Neural progenitor cell (in vitro differentiated cells): ENCODE measurements at regions not wholly inside any gene's neighbourhood (a gene's known extent, or its start where the extent isn't known, plus 50 kb on each side); places are given as distances from the start of the nearest gene placed in this dataset.
"Not testable (repeated sequence)": the region's sequence is repeated elsewhere in the genome, so short reads cannot be mapped to it uniquely, and the experiment has no call there.

ENCODE experiments used
- DNase-seq: peaks from one replicate; pipeline ENCODE4 v3.0.0-alpha.2; 2016; ENCODE audit warnings: low spot score
- H2AFZ ChIP-seq: fragments of 200-600 bp; sonication (generic); replicated peaks from 2 replicates; pipeline ENCODE4 v1.6.1; 2016; ENCODE audit warnings: antibody characterized with exemption
- H3F3A ChIP-seq: fragments of 200-600 bp; sonication (generic); 2 replicates; pipeline ENCODE4 v1.6.1; 2016; ENCODE audit warnings: antibody characterized with exemption, low read depth
- H3K27ac ChIP-seq: fragments of 200-600 bp; sonication (generic); 2 replicates; pipeline ENCODE4 v1.5.1; 2016; ENCODE audit warnings: mild to moderate bottlenecking
- H3K27me3 ChIP-seq: fragments of 200-600 bp; sonication (generic); 2 replicates; pipeline ENCODE4 v1.6.1; 2016; ENCODE audit warnings: mild to moderate bottlenecking, moderate library complexity
- H3K36me3 ChIP-seq: fragments of 200-600 bp; sonication (generic); 2 replicates; pipeline ENCODE4 v1.5.1; 2016
- H3K4me1 ChIP-seq: fragments of 200-600 bp; sonication (generic); 2 replicates; pipeline ENCODE4 v1.6.1; 2016; ENCODE audit warnings: mixed run types
- H3K4me2 ChIP-seq: fragments of 200-600 bp; sonication (generic); 2 replicates; pipeline ENCODE4 v1.6.1; 2016
- H3K4me3 ChIP-seq: fragments of 200-600 bp; sonication (generic); 2 replicates; pipeline ENCODE4 v1.5.1; 2016
- H3K79me2 ChIP-seq: fragments of 200-600 bp; sonication (generic); 2 replicates; pipeline ENCODE4 v1.6.1; 2016; ENCODE audit warnings: low read depth
- H3K9ac ChIP-seq: fragments of 200-600 bp; sonication (generic); 2 replicates; pipeline ENCODE4 v1.6.1; 2016
- H3K9me3 ChIP-seq: fragments of 200-600 bp; sonication (generic); 2 replicates; pipeline ENCODE4 v1.5.1; 2016; ENCODE audit warnings: low read depth
- H4K20me1 ChIP-seq: fragments of 200-600 bp; sonication (generic); 2 replicates; pipeline ENCODE4 v1.6.1; 2016; ENCODE audit warnings: low read depth
- H3K27ac Mint-ChIP-seq: 3 replicates; pipeline ENCODE4 v1.8.0; 2021; ENCODE audit warnings: mixed read lengths
- H3K27me3 Mint-ChIP-seq: 2 replicates; pipeline ENCODE4 v1.8.0; 2022; ENCODE audit warnings: low read depth, mild to moderate bottlenecking, inconsistent platforms, moderate library complexity, mixed read lengths; ENCODE audit not compliant: insufficient read depth
- H3K36me3 Mint-ChIP-seq: 3 replicates; pipeline ENCODE4 v1.8.0; 2021; ENCODE audit warnings: mixed read lengths
- H3K4me1 Mint-ChIP-seq: 3 replicates; pipeline ENCODE4 v1.8.0; 2021; ENCODE audit warnings: mixed read lengths
- H3K4me3 Mint-ChIP-seq: 3 replicates; pipeline ENCODE4 v1.8.0; 2021; ENCODE audit warnings: mild to moderate bottlenecking, moderate library complexity, mixed read lengths
- H3K9me3 Mint-ChIP-seq: 3 replicates; pipeline ENCODE4 v1.8.0; 2020; ENCODE audit warnings: mixed read lengths
- EZH2 ChIP-seq: fragments of 200-600 bp; sonication (generic); IDR thresholded peaks from 2 replicates; pipeline ENCODE4 v1.6.1; 2017; ENCODE audit warnings: antibody characterized with exemption, mild to moderate bottlenecking, moderate library complexity
- EZH2phosphoT487 ChIP-seq: fragments of 200-600 bp; sonication (generic); IDR thresholded peaks from 2 replicates; pipeline ENCODE4 v1.6.1; 2017; ENCODE audit warnings: antibody characterized with exemption
- TF ChIP-seq, protein P1 (sequence below): fragments of 200-600 bp; sonication (generic); IDR thresholded peaks from 2 replicates; pipeline ENCODE4 v1.5.1; 2017; ENCODE audit warnings: antibody characterized with exemption, mild to moderate bottlenecking

GRCh38 chr5:145446412-145446811 is 388.7 kb downstream of the PRELID2 start:
- Histone ChIP-seq H3K79me2 (no peaks in the 10 kb centered on the region), H3K4me1 (no peaks in the 10 kb centered on the region), H3K4me3 (no peak overlapping the region), H3K9ac (no peak overlapping the region), H4K20me1 (no peaks in the 10 kb centered on the region), H2AFZ (no peak overlapping the region), H3K27ac (no peak overlapping the region), H3K4me2 (no peak overlapping the region), H3F3A (no peaks in the 10 kb centered on the region), H3K9me3 (no peaks in the 10 kb centered on the region), H3K27me3 (no peaks in the 10 kb centered on the region), H3K36me3 (no peaks in the 10 kb centered on the region)
- no peaks in the 10 kb centered on the region for H3K36me3 Mint-ChIP-seq
- TF ChIP-seq, protein P1, sequence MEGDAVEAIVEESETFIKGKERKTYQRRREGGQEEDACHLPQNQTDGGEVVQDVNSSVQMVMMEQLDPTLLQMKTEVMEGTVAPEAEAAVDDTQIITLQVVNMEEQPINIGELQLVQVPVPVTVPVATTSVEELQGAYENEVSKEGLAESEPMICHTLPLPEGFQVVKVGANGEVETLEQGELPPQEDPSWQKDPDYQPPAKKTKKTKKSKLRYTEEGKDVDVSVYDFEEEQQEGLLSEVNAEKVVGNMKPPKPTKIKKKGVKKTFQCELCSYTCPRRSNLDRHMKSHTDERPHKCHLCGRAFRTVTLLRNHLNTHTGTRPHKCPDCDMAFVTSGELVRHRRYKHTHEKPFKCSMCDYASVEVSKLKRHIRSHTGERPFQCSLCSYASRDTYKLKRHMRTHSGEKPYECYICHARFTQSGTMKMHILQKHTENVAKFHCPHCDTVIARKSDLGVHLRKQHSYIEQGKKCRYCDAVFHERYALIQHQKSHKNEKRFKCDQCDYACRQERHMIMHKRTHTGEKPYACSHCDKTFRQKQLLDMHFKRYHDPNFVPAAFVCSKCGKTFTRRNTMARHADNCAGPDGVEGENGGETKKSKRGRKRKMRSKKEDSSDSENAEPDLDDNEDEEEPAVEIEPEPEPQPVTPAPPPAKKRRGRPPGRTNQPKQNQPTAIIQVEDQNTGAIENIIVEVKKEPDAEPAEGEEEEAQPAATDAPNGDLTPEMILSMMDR, result no peak
- TF ChIP-seq EZH2phosphoT487, result no peak
- TF ChIP-seq EZH2, result no peak
- no peak overlapping the region for H3K4me3 Mint-ChIP-seq
- DNase-seq, result no peak
- H3K4me1 Mint-ChIP-seq, result peaks cover 17% of the 10 kb centered on the region
- no peaks in the 10 kb centered on the region for H3K27me3 Mint-ChIP-seq
- no peak overlapping the region for H3K27ac Mint-ChIP-seq
- H3K9me3 Mint-ChIP-seq, result peaks cover 9% of the 10 kb centered on the region

DNA sequence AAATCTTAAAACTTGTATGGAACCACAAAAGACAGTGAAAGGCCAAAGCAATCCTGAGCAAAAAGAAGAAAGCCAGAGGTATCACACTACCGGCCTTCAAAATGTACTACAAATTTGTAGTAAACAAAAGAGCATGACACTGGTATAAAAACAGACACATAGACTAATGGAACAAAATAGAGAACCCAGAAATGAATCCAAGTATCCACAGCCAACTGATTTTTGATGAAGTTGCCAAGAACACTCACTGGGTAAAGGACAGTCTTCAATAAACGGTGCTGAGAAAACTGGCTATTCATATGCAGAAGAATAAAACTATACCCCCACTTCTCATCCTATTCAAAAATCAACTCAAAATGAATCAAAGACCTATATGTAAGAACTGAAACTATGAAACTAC is 390.1 kb downstream of the PRELID2 start:
- H3K36me3 ChIP-seq, result no peaks in the 10 kb centered on the region
- no peak overlapping the region for H2AFZ ChIP-seq
- H3K27ac ChIP-seq, result no peak overlapping the region
- H3K27me3 ChIP-seq, result no peaks in the 10 kb centered on the region
- no peak overlapping the region for H3K27ac Mint-ChIP-seq
- no peak overlapping the region for H3K9ac ChIP-seq
- peaks cover 15% of the 10 kb centered on the region for H3K4me1 Mint-ChIP-seq
- H3K4me1 ChIP-seq, result peaks cover 8% of the 10 kb centered on the region
- no peak for TF ChIP-seq EZH2phosphoT487
- no peaks in the 10 kb centered on the region for H3F3A ChIP-seq
- no peaks in the 10 kb centered on the region for H4K20me1 ChIP-seq
- DNase-seq, result no peak
- no peak overlapping the region for H3K4me2 ChIP-seq
- H3K4me3 Mint-ChIP-seq, result no peak overlapping the region
- H3K79me2 ChIP-seq, result no peaks in the 10 kb centered on the region
- H3K9me3 ChIP-seq, result no peaks in the 10 kb centered on the region
- no peaks in the 10 kb centered on the region for H3K36me3 Mint-ChIP-seq
- H3K4me3 ChIP-seq, result no peak overlapping the region
- no peaks in the 10 kb centered on the region for H3K27me3 Mint-ChIP-seq
- H3K9me3 Mint-ChIP-seq, result peaks cover 9% of the 10 kb centered on the region

DNA sequence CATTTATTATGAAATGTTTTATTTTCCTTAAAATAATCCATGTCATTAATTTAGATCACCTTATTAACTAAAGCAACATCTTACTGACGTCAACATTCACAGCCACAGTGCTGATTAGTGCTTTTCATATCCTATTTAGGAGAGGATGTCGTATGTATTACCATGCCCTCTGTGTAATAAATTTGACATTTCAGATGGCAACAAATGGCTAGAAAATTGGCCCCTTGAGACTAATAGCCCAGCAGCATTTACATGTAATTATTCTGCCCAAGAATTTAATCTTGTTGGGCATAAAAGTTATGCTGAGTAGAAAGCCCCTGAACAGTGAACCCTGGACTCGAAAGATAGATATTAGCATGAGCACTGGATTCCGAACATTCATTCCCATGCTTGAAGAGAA is 391.2 kb downstream of the PRELID2 start:
- peaks cover 9% of the 10 kb centered on the region for H3K4me1 Mint-ChIP-seq
- no peak overlapping the region for H3K4me3 ChIP-seq
- peaks cover 8% of the 10 kb centered on the region for H3F3A ChIP-seq
- no peak overlapping the region for H2AFZ ChIP-seq
- H3K4me3 Mint-ChIP-seq, result no peak overlapping the region
- H3K27me3 Mint-ChIP-seq, result no peaks in the 10 kb centered on the region
- H3K4me1 ChIP-seq, result peaks cover 18% of the 10 kb centered on the region
- H4K20me1 ChIP-seq, result no peaks in the 10 kb centered on the region
- no peaks in the 10 kb centered on the region for H3K79me2 ChIP-seq
- H3K36me3 Mint-ChIP-seq, result no peaks in the 10 kb centered on the region
- no peak overlapping the region for H3K27ac ChIP-seq
- H3K9me3 ChIP-seq, result no peaks in the 10 kb centered on the region
- H3K9me3 Mint-ChIP-seq, result peaks cover 5% of the 10 kb centered on the region
- no peak for TF ChIP-seq EZH2phosphoT487
- TF ChIP-seq, protein P1, result no peak
- TF ChIP-seq EZH2, result no peak
- H3K27ac Mint-ChIP-seq, result no peak overlapping the region
- no peak overlapping the region for H3K4me2 ChIP-seq
- DNase-seq, result no peak
- H3K36me3 ChIP-seq, result no peaks in the 10 kb centered on the region
- H3K9ac ChIP-seq, result no peak overlapping the region
- H3K27me3 ChIP-seq, result no peaks in the 10 kb centered on the region

- Histone ChIP-seq H3F3A (peaks cover 14% of the 10 kb centered on the region), H3K79me2 (no peaks in the 10 kb centered on the region), H3K4me3 (no peak overlapping the region), H3K4me1 (peaks cover 24% of the 10 kb centered on the region), H4K20me1 (no peaks in the 10 kb centered on the region), H3K27ac (no peak overlapping the region), H3K27me3 (no peaks in the 10 kb centered on the region), H3K9ac (no peak overlapping the region), H2AFZ (no peak overlapping the region), H3K4me2 (no peak overlapping the region), H3K36me3 (no peaks in the 10 kb centered on the region), H3K9me3 (no peaks in the 10 kb centered on the region)
- Mint-ChIP-seq H3K27me3 (no peaks in the 10 kb centered on the region), H3K4me1 (peaks cover 12% of the 10 kb centered on the region), H3K27ac (no peak overlapping the region), H3K4me3 (no peak overlapping the region), H3K36me3 (no peaks in the 10 kb centered on the region), H3K9me3 (peaks cover 2% of the 10 kb centered on the region)
- TF ChIP-seq, protein P1, result no peak
- no peak for TF ChIP-seq EZH2phosphoT487
- no peak for TF ChIP-seq EZH2
- DNase-seq, result no peak
These were observed 391.8 kb downstream of the PRELID2 start for GRCh38 chr5:145443366-145443765.

GRCh38 chr5:145442661-145443060 is 392.5 kb downstream of the PRELID2 start:
- not testable (repeated sequence) for DNase-seq, H3K79me2 ChIP-seq, H3K4me3 ChIP-seq, H2AFZ ChIP-seq, H3K9ac ChIP-seq, H3K27me3 Mint-ChIP-seq, H3K36me3 Mint-ChIP-seq, H3K27me3 ChIP-seq, H3K36me3 ChIP-seq, H3K9me3 Mint-ChIP-seq, H4K20me1 ChIP-seq, H3K27ac ChIP-seq, H3K4me2 ChIP-seq, H3K27ac Mint-ChIP-seq, H3K9me3 ChIP-seq, H3K4me3 Mint-ChIP-seq
- H3K4me1 Mint-ChIP-seq, result peaks cover 12% of the 10 kb centered on the region
- H3F3A ChIP-seq, result peaks cover 15% of the 10 kb centered on the region
- H3K4me1 ChIP-seq, result peaks cover 31% of the 10 kb centered on the region
